GM18505 (cell line): ENCODE measurements at regions not wholly inside any gene's neighbourhood (a gene's known extent, or its start where the extent isn't known, plus 50 kb on each side); places are given as distances from the start of the nearest gene placed in this dataset.

ENCODE experiments used
- ATAC-seq: cut with Tn5 transposase; IDR thresholded peaks from one replicate; pipeline ENCODE4 v1.9.1; 2021; ENCODE audit not compliant: unreplicated experiment
- POLR2A ChIP-seq: IDR thresholded peaks from 4 replicates; pipeline ENCODE4 v1.6.1; 2011; ENCODE audit warnings: borderline replicate concordance; ENCODE audit not compliant: insufficient read depth, insufficient read length; ENCODE audit errors: extremely low read depth

GRCh38 chr2:144834998-144835633 lies 315.2 kb upstream of the ZEB2 start:
- no peak for ATAC-seq
- no peak for TF ChIP-seq POLR2A

DNA sequence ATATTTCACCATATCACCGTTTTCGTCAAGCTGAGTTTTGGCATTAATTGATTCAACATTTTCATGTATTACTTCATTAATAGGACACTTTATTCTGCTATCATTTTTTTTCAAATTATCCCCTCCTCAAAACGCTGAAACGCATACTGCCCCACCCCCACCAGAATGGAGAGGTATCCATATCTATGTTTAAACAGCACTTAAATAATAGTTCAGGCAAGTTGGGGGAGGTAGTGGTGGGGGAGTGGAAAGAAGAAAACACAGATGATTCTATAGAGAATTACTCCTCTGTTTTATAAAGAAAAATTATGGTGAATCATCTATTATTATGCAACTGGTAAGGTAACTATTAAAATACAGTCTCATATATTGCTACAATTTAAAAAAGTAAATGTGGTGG lies 314.4 kb upstream of the ZEB2 start:
- no peak for ATAC-seq
- no peak for TF ChIP-seq POLR2A

DNA sequence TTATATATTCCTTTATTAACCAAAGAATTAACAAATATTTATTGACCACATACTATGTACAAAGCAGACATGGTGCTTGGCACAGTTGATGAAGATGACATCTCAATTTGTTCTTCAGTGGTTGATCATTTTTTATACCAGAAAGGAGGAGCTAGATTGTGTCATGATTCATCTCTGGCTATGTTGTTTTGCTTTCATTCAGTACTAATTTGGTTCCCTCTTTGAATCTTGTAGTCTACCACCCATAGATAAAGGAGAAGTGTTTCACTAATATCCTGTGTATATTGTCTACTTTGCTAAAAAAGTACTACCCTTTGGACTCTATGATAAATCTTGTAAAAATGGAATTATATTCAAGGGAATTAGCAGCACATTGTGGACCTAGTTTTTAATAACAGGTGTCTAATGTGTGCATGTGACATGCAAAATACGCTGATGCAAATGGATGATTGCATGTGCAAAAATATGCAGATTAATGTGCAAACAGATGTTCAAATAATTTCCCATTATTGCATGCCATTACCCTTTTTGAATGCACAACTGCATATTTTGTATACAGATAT lies 313.2 kb upstream of the ZEB2 start:
- no peak for TF ChIP-seq POLR2A
- no peak for ATAC-seq

DNA sequence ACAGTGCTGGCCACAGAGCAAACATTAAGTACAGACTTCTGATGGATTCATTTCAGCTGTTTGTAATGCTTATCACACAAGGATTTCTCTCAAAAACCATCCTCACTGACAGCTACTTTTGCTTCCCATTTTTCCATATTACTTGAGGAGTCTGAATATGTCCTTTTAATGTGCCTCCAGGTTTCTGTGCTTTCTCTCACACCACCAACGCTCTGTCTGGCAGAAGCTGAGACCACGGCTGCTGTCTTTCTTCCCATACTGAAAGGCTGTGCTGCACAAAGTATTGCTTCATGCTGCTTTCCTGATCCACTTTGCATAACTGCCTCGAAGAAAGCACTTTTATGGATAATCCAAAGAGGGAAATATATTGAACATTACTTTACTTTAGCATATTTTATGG lies 312.1 kb upstream of the ZEB2 start:
- TF ChIP-seq POLR2A = no peak
- ATAC-seq = no peak

DNA sequence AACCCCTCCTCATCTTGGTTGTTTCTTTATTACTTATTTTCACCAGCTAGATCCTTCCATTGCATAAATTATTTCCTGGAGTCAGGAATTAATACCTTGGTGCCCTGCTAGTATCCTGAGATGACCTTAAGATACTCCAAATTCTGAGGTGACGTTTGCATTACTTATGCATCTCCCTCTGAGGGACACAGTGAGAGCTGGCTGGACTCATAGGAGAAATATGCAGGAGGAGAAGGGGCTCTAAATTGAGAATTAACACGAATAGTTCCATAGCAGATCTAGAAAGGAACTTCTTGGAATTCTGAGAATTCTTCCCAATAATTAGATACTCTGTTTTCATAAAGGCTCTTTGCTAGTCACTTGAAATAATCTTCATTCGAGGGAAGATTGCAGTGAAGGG lies 310.6 kb upstream of the ZEB2 start:
- no peak for TF ChIP-seq POLR2A
- no peak for ATAC-seq

GRCh38 chr2:144827404-144827803 lies 307.5 kb upstream of the ZEB2 start:
- TF ChIP-seq POLR2A = no peak
- ATAC-seq = no peak

DNA sequence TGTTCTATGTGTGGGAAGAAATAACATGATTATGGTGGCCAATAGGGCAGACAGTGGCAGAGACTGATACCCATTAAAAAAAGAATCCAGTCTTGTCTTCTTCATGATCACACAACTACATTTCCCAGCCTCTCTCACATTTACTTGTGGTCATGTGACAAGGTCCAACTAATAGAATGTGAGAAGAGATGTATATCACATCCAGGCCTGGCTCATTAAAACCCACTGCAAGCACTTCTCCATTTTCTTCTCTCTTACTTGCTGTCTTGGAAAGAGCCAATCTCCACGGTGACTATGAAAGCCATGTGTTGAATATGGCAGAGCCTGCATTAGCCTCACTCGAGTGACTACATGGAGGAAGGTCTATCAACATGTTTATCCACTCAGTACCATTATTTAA lies 306.2 kb upstream of the ZEB2 start:
- ATAC-seq = no peak
- TF ChIP-seq POLR2A = no peak

DNA sequence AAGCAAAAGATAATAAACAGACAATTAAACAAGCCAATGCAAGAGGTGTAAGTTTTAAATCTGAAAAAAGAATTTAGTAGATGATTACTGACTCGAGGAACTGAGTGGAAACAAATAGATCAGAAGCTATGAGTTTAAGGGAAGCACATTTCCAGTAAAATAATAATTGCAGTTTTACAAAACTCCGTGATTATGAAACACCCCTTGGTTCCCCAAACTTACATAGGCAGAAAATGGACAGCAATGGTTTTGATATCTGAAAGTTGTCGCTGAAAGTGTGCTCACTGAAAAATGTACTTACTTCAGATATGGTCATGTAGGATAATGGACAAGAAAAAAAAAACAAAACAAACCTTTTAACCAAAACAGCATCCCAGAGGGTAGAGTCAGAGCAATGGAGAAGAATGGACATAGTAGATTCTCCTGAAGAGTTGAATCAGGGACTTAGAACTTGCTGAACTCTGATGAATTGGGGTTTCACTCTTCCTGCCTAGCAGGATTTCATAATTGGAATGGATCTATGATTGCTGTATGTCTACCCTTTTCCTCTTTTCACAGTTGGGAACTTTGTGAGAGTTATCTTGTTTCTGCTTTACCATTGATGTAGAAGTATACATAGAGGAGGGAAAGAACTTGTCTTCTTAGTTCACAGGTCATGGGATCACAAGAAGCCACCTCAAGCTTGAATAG lies 305.6 kb upstream of the ZEB2 start:
- no peak for TF ChIP-seq POLR2A
- ATAC-seq = no peak

- no peak for ATAC-seq
- TF ChIP-seq POLR2A = no peak
Measured at GRCh38 chr2:144824306-144825080, 304.6 kb upstream of the ZEB2 start.

DNA sequence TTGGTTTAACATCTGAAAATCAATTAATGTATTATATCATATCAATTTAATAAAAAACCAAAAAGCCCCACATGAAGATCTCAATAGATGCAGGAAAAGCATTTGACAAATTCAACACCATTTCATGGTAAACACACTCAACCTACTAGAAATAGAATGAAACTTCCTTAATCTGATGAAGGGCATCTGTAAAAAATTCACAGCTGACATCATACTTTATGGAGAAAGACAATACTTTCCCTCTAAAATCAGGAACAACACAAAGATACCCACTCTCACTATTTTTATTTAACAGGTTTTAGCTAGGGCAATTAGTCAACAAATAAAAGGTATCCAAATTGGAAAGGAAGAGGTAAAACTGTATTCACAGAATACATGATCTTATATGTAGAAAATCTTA lies 303.0 kb upstream of the ZEB2 start:
- ATAC-seq = no peak
- TF ChIP-seq POLR2A = no peak

GRCh38 chr2:144812288-144812687 lies 292.4 kb upstream of the ZEB2 start:
- TF ChIP-seq POLR2A = no peak
- no peak for ATAC-seq

DNA sequence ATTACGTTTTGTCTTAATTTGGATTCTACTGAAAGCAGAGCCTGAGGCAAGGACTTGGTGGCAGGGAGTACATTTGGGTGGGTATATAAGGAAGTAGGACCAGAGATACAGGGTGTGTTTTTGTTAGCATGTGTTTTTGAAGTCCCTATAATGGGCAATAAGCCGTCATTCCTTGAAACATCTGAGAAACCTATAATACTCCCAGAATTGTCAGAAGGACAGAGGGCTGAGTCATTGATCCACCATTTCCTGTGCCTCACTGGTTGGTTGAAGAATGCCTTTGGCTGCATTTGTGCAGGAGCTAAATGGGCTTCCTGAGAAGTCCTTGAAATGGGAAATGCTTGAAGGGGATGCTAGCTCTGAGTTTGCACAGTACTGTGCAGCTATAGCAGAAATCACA lies 281.8 kb upstream of the ZEB2 start:
- no peak for ATAC-seq
- TF ChIP-seq POLR2A = no peak

DNA sequence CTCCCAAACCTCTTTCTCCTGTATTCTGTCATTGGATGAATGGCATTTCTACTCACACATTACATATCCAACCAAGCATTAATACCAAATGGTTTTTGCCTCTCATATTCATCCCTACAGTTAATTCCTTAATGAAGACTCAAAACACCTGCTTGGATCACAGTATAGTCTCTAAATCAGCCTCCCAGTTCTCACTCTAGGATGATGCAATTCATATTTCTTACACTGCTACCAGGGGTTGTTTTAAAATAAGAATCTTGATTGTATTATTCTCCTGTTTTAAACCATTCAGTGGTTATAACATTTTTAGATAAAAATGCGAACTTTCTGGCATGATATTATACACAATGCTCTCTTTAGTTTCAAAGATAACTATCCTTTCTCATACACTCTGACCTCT lies 281.4 kb upstream of the ZEB2 start:
- ATAC-seq = no peak
- no peak for TF ChIP-seq POLR2A
